GM23338 (cell line): ENCODE measurements at regions not wholly inside any gene's neighbourhood (a gene's known extent, or its start where the extent isn't known, plus 50 kb on each side); places are given as distances from the start of the nearest gene placed in this dataset.

Source experiments
- ATAC-seq: fragments of 200-7000 bp; cut with Tn5 transposase; 3 replicates; pipeline ENCODE4 v1.9.1; 2020
- DNase-seq: peaks from one replicate; pipeline ENCODE4 v3.0.0-alpha.2; 2015; ENCODE audit warnings: low spot score
- H2AFZ ChIP-seq: fragments of 200-600 bp; sonication (generic); 2 replicates; pipeline ENCODE4 v1.8.0; 2016; ENCODE audit warnings: antibody characterized with exemption, mild to moderate bottlenecking, moderate library complexity
- H3F3A ChIP-seq: fragments of 200-600 bp; sonication (generic); replicated peaks from 2 replicates; pipeline ENCODE4 v1.8.0; 2017; ENCODE audit warnings: antibody characterized with exemption, mixed run types, low read depth
- H3K27ac ChIP-seq: fragments of 200-600 bp; sonication (generic); 2 replicates; pipeline ENCODE4 v1.6.1; 2016; ENCODE audit warnings: low read depth
- H3K27me3 ChIP-seq: fragments of 200-600 bp; sonication (generic); 2 replicates; pipeline ENCODE4 v1.8.0; 2016; ENCODE audit warnings: mild to moderate bottlenecking, mixed run types, moderate library complexity; ENCODE audit not compliant: insufficient read depth
- H3K36me3 ChIP-seq: fragments of 200-600 bp; sonication (generic); 2 replicates; pipeline ENCODE4 v1.8.0; 2016; ENCODE audit warnings: mild to moderate bottlenecking; ENCODE audit not compliant: insufficient read depth
- H3K4me1 ChIP-seq: fragments of 200-600 bp; sonication (generic); 2 replicates; pipeline ENCODE4 v1.8.0; 2016; ENCODE audit warnings: mild to moderate bottlenecking, moderate library complexity; ENCODE audit not compliant: insufficient read depth
- H3K4me2 ChIP-seq: fragments of 200-600 bp; sonication (generic); 2 replicates; pipeline ENCODE4 v1.7.1; 2017; ENCODE audit warnings: mixed run types
- H3K4me3 ChIP-seq: fragments of 200-600 bp; sonication (generic); 2 replicates; pipeline ENCODE4 v1.6.1; 2016; ENCODE audit warnings: mixed run types
- H3K79me2 ChIP-seq: fragments of 200-600 bp; sonication (generic); replicated peaks from 2 replicates; pipeline ENCODE4 v1.8.0; 2017; ENCODE audit warnings: mild to moderate bottlenecking; ENCODE audit not compliant: insufficient read depth
- H3K9me2 ChIP-seq: fragments of 200-600 bp; sonication (generic); 2 replicates; pipeline ENCODE4 v1.8.0; 2017; ENCODE audit not compliant: insufficient read depth
- H4K20me1 ChIP-seq: fragments of 200-600 bp; sonication (generic); replicated peaks from 2 replicates; pipeline ENCODE4 v1.8.0; 2017; ENCODE audit warnings: mild to moderate bottlenecking; ENCODE audit not compliant: insufficient read depth
- H3K27ac Mint-ChIP-seq: 2 replicates; pipeline ENCODE4 v1.8.0; 2020; ENCODE audit warnings: inconsistent platforms, mild to moderate bottlenecking, moderate library complexity, mixed read lengths
- H3K27me3 Mint-ChIP-seq: 3 replicates; pipeline ENCODE4 v1.8.0; 2022; ENCODE audit warnings: low read depth, mild to moderate bottlenecking, moderate library complexity, mixed read lengths, inconsistent platforms; ENCODE audit not compliant: insufficient read depth, poor library complexity
- H3K36me3 Mint-ChIP-seq: 3 replicates; pipeline ENCODE4 v1.8.0; 2021; ENCODE audit warnings: low read depth, mild to moderate bottlenecking, inconsistent platforms, moderate library complexity, mixed read lengths
- H3K4me1 Mint-ChIP-seq: 3 replicates; pipeline ENCODE4 v1.8.0; 2020; ENCODE audit warnings: mild to moderate bottlenecking, inconsistent platforms, mixed read lengths
- H3K4me3 Mint-ChIP-seq: 3 replicates; pipeline ENCODE4 v1.8.0; 2021; ENCODE audit warnings: moderate library complexity, mild to moderate bottlenecking, inconsistent platforms, mixed read lengths
- H3K9me3 Mint-ChIP-seq: 3 replicates; pipeline ENCODE4 v1.8.0; 2020; ENCODE audit warnings: moderate library complexity, mild to moderate bottlenecking, inconsistent platforms, mixed read lengths
- CREB1 ChIP-seq: fragments of 250-450 bp; sonication (Bioruptor Pico); IDR thresholded peaks from 2 replicates; pipeline ENCODE4 v1.5.0; 2020; ENCODE audit warnings: low read depth, mild to moderate bottlenecking, moderate library complexity
- CTCF ChIP-seq, 2 experiments: fragments of 200-600 bp in 1 of 2; sonication (generic) in 1 of 2; conservative IDR thresholded peaks; 2 replicates each; pipeline versions ENCODE4 v1.5.1 to v1.6.1; 2016 to 2017; ENCODE audit warnings: antibody characterized with exemption in 2 of 2, low read depth in 2 of 2, mild to moderate bottlenecking in 2 of 2, moderate library complexity in 1 of 2
- ETS1 ChIP-seq: IDR thresholded peaks from 2 replicates; pipeline ENCODE4 v1.6.1; 2016; ENCODE audit warnings: antibody characterized with exemption
- EZH2 ChIP-seq: fragments of 200-600 bp; sonication (generic); IDR thresholded peaks from one replicate; pipeline ENCODE4 v1.8.0; 2017; ENCODE audit warnings: antibody characterized with exemption, mild to moderate bottlenecking, low read depth; ENCODE audit not compliant: unreplicated experiment
- EZH2phosphoT487 ChIP-seq: fragments of 200-600 bp; sonication (generic); IDR thresholded peaks from one replicate; pipeline ENCODE4 v1.8.1; 2018; ENCODE audit warnings: antibody characterized with exemption; ENCODE audit not compliant: unreplicated experiment
- JUNB ChIP-seq: IDR thresholded peaks from one replicate; pipeline ENCODE4 v1.6.1; 2016; ENCODE audit warnings: antibody characterized with exemption; ENCODE audit not compliant: unreplicated experiment
- NANOG ChIP-seq: IDR thresholded peaks from 2 replicates; pipeline ENCODE4 v1.6.1; 2016; ENCODE audit warnings: antibody characterized with exemption, borderline replicate concordance
- POLR2AphosphoS5 ChIP-seq: IDR thresholded peaks from 2 replicates; pipeline ENCODE4 v1.6.1; 2016; ENCODE audit warnings: antibody characterized with exemption, low read depth
- REST ChIP-seq: IDR thresholded peaks from one replicate; pipeline ENCODE4 v1.6.1; 2018; ENCODE audit warnings: antibody characterized with exemption; ENCODE audit not compliant: unreplicated experiment
- STAT1 ChIP-seq: IDR thresholded peaks from one replicate; pipeline ENCODE4 v1.6.1; 2016; ENCODE audit warnings: antibody characterized with exemption; ENCODE audit not compliant: unreplicated experiment
- ZNF114 ChIP-seq: fragments of 250-450 bp; sonication (Bioruptor Pico); IDR thresholded peaks from 2 replicates; pipeline ENCODE4 v1.5.0; 2020; ENCODE audit warnings: mild to moderate bottlenecking, moderate library complexity
- ZNF331 ChIP-seq: fragments of 250-450 bp; sonication (Bioruptor Pico); IDR thresholded peaks from 2 replicates; pipeline ENCODE4 v1.5.0; 2020; ENCODE audit warnings: low read depth, mild to moderate bottlenecking, moderate library complexity
- ZNF462 ChIP-seq: fragments of 250-450 bp; sonication (Bioruptor Pico); IDR thresholded peaks from 2 replicates; pipeline ENCODE4 v1.5.0; 2020; ENCODE audit warnings: mild to moderate bottlenecking, moderate library complexity

GRCh38 chr3:110093411-110093810, 756.1 kb upstream of the DPPA4 start:
- H3K4me2 ChIP-seq = no peak overlapping the region
- no peaks in the 10 kb centered on the region for H3K27me3 Mint-ChIP-seq
- ATAC-seq = no peak
- no peaks in the 10 kb centered on the region for H3K36me3 ChIP-seq
- H3K79me2 ChIP-seq = no peaks in the 10 kb centered on the region
- peaks cover 4% of the 10 kb centered on the region; the same call in 2 of the 3 replicates for H3K9me3 Mint-ChIP-seq
- H3K27ac Mint-ChIP-seq = no peak overlapping the region
- H3K4me1 ChIP-seq = no peaks in the 10 kb centered on the region
- no peak for TF ChIP-seq ZNF331 (CRISPR knock-in tag)
- no peak for TF ChIP-seq STAT1
- TF ChIP-seq ETS1 = no peak
- TF ChIP-seq POLR2AphosphoS5 = no peak
- TF ChIP-seq CREB1 (CRISPR knock-in tag) = no peak
- no peak for TF ChIP-seq ZNF462 (CRISPR knock-in tag)
- no peak for TF ChIP-seq ZNF114 (CRISPR knock-in tag)
- TF ChIP-seq EZH2 = no peak
- no peak for TF ChIP-seq NANOG
- TF ChIP-seq JUNB = no peak
- no peak for TF ChIP-seq REST
- no peak for TF ChIP-seq CTCF (conservative IDR thresholded peaks at IDR 0.05; ENCODE audit: low read depth in 2 of 2)
- no peak for TF ChIP-seq EZH2phosphoT487
- no peak for DNase-seq
- H3K27me3 ChIP-seq = no peaks in the 10 kb centered on the region
- H3K4me1 Mint-ChIP-seq = no peaks in the 10 kb centered on the region
- H3K4me3 ChIP-seq = no peak overlapping the region
- H3F3A ChIP-seq = no peaks in the 10 kb centered on the region
- H3K27ac ChIP-seq = no peak overlapping the region
- no peaks in the 10 kb centered on the region for H4K20me1 ChIP-seq
- peaks cover 10% of the 10 kb centered on the region; the same call in 1 of the 2 replicates for H3K9me2 ChIP-seq
- no peaks in the 10 kb centered on the region; the same call in 1 of the 3 replicates for H3K36me3 Mint-ChIP-seq
- H2AFZ ChIP-seq = no peak overlapping the region
- H3K4me3 Mint-ChIP-seq = no peak overlapping the region
